ENCODE measurements at regions not wholly inside any gene's neighbourhood (a gene's known extent, or its start where the extent isn't known, plus 50 kb on each side); places are given as distances from the start of the nearest gene placed in this dataset.

DNA sequence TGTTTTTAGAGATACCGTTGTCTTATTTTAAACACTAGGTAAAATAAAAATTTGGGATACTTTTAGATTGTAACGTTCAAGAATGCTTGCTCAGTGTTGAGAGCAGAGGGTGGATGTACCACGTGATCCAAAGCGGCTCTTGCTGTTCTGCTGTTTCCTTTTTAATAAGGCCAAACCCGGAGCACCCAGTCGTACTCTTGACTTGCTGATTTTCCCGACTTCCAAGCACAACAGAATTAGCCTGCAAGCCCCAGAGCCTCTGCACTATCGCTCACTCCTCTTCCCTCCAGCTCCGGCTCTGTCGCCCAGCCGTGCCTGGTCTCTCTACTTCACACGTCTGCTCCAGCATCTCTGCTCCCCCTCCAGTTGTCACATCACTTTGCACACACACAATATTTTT lies 77.3 kb downstream of the EMP1 start:
- Histone ChIP-seq H3K27me3 (ENCODE audit: insufficient read depth in 3 of 3, low read length in 2 of 3) (peaks cover 0 to 27% (median 2%) of the 10 kb centered on the region in 3 donors), H3K27ac (no peak overlapping the region), H3K36me3 (ENCODE audit: insufficient read depth in 1 of 2, low read depth in 1 of 2) (no peaks in the 10 kb centered on the region), H3K4me3 (no peak overlapping the region), H3K4me1 (no peaks in the 10 kb centered on the region), H3K9me3 (no peaks in the 10 kb centered on the region)
- TF ChIP-seq, protein P1, sequence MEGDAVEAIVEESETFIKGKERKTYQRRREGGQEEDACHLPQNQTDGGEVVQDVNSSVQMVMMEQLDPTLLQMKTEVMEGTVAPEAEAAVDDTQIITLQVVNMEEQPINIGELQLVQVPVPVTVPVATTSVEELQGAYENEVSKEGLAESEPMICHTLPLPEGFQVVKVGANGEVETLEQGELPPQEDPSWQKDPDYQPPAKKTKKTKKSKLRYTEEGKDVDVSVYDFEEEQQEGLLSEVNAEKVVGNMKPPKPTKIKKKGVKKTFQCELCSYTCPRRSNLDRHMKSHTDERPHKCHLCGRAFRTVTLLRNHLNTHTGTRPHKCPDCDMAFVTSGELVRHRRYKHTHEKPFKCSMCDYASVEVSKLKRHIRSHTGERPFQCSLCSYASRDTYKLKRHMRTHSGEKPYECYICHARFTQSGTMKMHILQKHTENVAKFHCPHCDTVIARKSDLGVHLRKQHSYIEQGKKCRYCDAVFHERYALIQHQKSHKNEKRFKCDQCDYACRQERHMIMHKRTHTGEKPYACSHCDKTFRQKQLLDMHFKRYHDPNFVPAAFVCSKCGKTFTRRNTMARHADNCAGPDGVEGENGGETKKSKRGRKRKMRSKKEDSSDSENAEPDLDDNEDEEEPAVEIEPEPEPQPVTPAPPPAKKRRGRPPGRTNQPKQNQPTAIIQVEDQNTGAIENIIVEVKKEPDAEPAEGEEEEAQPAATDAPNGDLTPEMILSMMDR (IDR thresholded peaks at IDR 0.05), result no peak
- ATAC-seq (no peak), DNase-seq (no peak)
- 39 to 50% (median 47%) methylated on average over 12 of the region's 12 CpGs for WGBS, 3 donors
- intact Hi-C loops (cut with DNase I), result loop anchor here in 1 of 2 donors (10.0 kb wide), 1 partner anchor 391 kb away; no protein-coding TSS in a partner anchor

DNA sequence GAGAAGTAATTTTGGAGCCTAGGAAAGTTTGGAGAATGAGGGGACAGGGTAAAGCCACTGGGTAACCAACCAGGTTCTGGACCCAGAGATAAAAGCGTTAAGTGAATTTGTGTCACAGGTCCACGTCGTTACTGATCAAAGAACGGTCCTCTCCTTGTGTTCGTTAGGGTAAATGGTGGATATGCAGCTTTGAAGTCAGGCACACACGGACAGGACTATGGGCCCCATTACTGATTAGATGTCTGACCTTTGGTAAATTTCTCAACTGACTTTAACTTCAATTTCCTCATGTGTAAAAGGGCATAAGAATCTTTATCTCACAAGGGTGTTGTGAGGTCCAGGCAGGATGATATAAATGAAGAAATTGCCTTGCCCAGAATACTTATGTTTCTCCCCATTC lies 76.6 kb downstream of the EMP1 start:
- DNase-seq, result no peak
- H3K36me3 ChIP-seq (ENCODE audit: insufficient read depth in 1 of 2, low read depth in 1 of 2), result no peaks in the 10 kb centered on the region
- WGBS, 3 donors, result 89 to 94% (median 93%) methylated on average over 6 of the region's 6 CpGs
- H3K4me3 ChIP-seq, result no peak overlapping the region
- TF ChIP-seq, protein P1 (IDR thresholded peaks at IDR 0.05), result no peak
- ATAC-seq, result no peak
- intact Hi-C loops (cut with DNase I), result loop anchor here in 1 of 2 donors (10.0 kb wide), 1 partner anchor 392 kb away; no protein-coding TSS in a partner anchor
- no peaks in the 10 kb centered on the region for H3K4me1 ChIP-seq
- no peaks in the 10 kb centered on the region for H3K9me3 ChIP-seq
- peaks cover 0 to 27% (median 2%) of the 10 kb centered on the region in 3 donors for H3K27me3 ChIP-seq (ENCODE audit: insufficient read depth in 3 of 3, low read length in 2 of 3)
- H3K27ac ChIP-seq, result no peak overlapping the region

DNA sequence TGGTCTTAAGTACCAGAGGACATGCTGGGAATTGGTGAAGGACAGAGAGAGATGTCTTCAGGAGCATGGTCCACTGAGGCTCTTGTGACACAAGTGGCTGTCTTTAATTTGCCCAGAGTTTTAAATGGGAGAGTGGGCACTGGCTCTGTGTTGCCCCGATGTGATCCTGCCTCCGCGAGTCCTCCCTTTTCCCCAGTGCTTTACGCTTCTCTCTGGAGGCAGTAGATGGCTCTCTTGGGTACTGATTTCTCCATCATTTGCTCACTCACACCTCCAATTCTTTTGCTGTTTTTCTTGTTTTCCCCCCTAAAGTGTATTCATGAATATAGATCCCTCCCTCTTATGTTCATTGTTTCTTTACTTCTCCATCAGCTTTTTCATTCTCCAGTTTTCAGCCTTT lies 74.3 kb downstream of the EMP1 start:
- Histone ChIP-seq H3K36me3 (ENCODE audit: insufficient read depth in 1 of 2, low read depth in 1 of 2) (no peaks in the 10 kb centered on the region), H3K4me1 (no peaks in the 10 kb centered on the region), H3K4me3 (no peak overlapping the region), H3K9me3 (no peaks in the 10 kb centered on the region), H3K27ac (no peak overlapping the region), H3K27me3 (ENCODE audit: insufficient read depth in 3 of 3, low read length in 2 of 3) (peaks cover 0 to 19% (median 2%) of the 10 kb centered on the region in 3 donors)
- ATAC-seq, result no peak
- intact Hi-C loops (cut with DNase I), result loop anchor here in 1 of 2 donors (10.0 kb wide), 1 partner anchor 394 kb away; no protein-coding TSS in a partner anchor
- 88 to 89% (median 88%) methylated on average over 4 of the region's 4 CpGs for WGBS, 3 donors
- DNase-seq, result no peak
- TF ChIP-seq, protein P1 (IDR thresholded peaks at IDR 0.05), result no peak
